Lower leg skin (tissue), 4 donors: ENCODE measurements at regions not wholly inside any gene's neighbourhood (a gene's known extent, or its start where the extent isn't known, plus 50 kb on each side); places are given as distances from the start of the nearest gene placed in this dataset.

Experiments used
- DNase-seq, 2 donors: peaks; one replicate each; pipeline ENCODE4 v3.0.0-alpha.2; 2019; ENCODE audit warnings: low spot score in 2 of 2
- H3K4me3 ChIP-seq: fragments of 200-600 bp; sonication (generic); 2 replicates; pipeline ENCODE4 v1.5.1; 2017; ENCODE audit warnings: mild to moderate bottlenecking, low read depth; ENCODE audit not compliant: poor library complexity, severe bottlenecking
- CTCF ChIP-seq, 3 donors: fragments of 450-650 bp; IDR thresholded peaks; one replicate each; pipeline ENCODE4 v1.5.1; 2016; ENCODE audit warnings: antibody characterized with exemption in 3 of 3, mild to moderate bottlenecking in 3 of 3, moderate library complexity in 2 of 3
- POLR2A ChIP-seq, 2 donors: fragments of 450-650 bp; IDR thresholded peaks; one replicate each; pipeline ENCODE4 v1.6.1; 2016 to 2017; ENCODE audit warnings: antibody characterized with exemption in 2 of 2, mild to moderate bottlenecking in 1 of 2, moderate library complexity in 1 of 2
- WGBS, 2 donors: methylation state at CpG; one replicate each; pipeline ENCODE4 v1.1.5; 2018; 5-methylcytosine and 5-hydroxymethylcytosine counted together
- intact Hi-C: fragments of 100-400 bp; cut with DNase I; formaldehyde crosslinking; loops from one replicate; pipeline ENCODE4 v1.15.0; 2023; ENCODE audit warnings: low total_unique reads

GRCh38 chr5:110855961-110856360 is 117.2 kb downstream of the SLC25A46 start:
- DNase-seq = no peak
- H3K4me3 ChIP-seq = no peak overlapping the region
- WGBS, 2 donors = 56 to 70% methylated on average over 1 of the region's 1 CpG
- intact Hi-C loops = no loop called here
- TF ChIP-seq POLR2A (IDR thresholded peaks at IDR 0.05) = no peak
- no peak for TF ChIP-seq CTCF (IDR thresholded peaks at IDR 0.05)

- no peak overlapping the region for H3K4me3 ChIP-seq
- 68 to 70% methylated on average over 4 of the region's 4 CpGs for WGBS, 2 donors
- TF ChIP-seq POLR2A (IDR thresholded peaks at IDR 0.05) = no peak
- TF ChIP-seq CTCF (IDR thresholded peaks at IDR 0.05) = no peak
- intact Hi-C loops = no loop called here
- no peak for DNase-seq
Measured at GRCh38 chr5:110865400-110866094, 126.7 kb downstream of the SLC25A46 start.

GRCh38 chr5:110869927-110870326 is 131.1 kb downstream of the SLC25A46 start:
- no peak for TF ChIP-seq CTCF (IDR thresholded peaks at IDR 0.05)
- no peak for TF ChIP-seq POLR2A (IDR thresholded peaks at IDR 0.05)
- DNase-seq = no peak
- intact Hi-C loops = no loop called here
- 36 to 40% methylated on average over 4 of the region's 4 CpGs for WGBS, 2 donors
- H3K4me3 ChIP-seq = no peak overlapping the region

GRCh38 chr5:110872200-110872599 is 133.4 kb downstream of the SLC25A46 start:
- TF ChIP-seq POLR2A (IDR thresholded peaks at IDR 0.05) (no peak), CTCF (IDR thresholded peaks at IDR 0.05) (no peak)
- 97% methylated on average over 8 to 12 of the region's 15 CpGs for WGBS, 2 donors
- H3K4me3 ChIP-seq = no peak overlapping the region
- peak in 1 of 2 donors; percentile 77 for DNase-seq
- intact Hi-C loops = no loop called here

GRCh38 chr5:110872963-110873362 is 134.2 kb downstream of the SLC25A46 start:
- no peak overlapping the region for H3K4me3 ChIP-seq
- intact Hi-C loops = no loop called here
- no peak for DNase-seq
- no peak for TF ChIP-seq POLR2A (IDR thresholded peaks at IDR 0.05)
- no peak for TF ChIP-seq CTCF (IDR thresholded peaks at IDR 0.05)
- WGBS, 2 donors = 77 to 87% methylated on average over 3 to 7 of the region's 7 CpGs
